B cell (primary cell): ENCODE measurements at regions not wholly inside any gene's neighbourhood (a gene's known extent, or its start where the extent isn't known, plus 50 kb on each side); places are given as distances from the start of the nearest gene placed in this dataset.

Source experiments
- ATAC-seq: fragments of 200-7000 bp; cut with Tn5 transposase; one replicate; pipeline ENCODE4 v1.10.0; 2021; ENCODE audit warnings: low read depth, mild to moderate bottlenecking, moderate number of reproducible peaks, moderate library complexity
- CTCF ChIA-PET: fragments of 350-600 bp; sonication (Branson Sonifier 250); formaldehyde crosslinking; loops from one replicate; lab custom pipeline; 2021; ENCODE audit warnings: antibody characterized with exemption, inconsistent platforms; lab: Charles Lee
- POLR2A ChIA-PET: fragments of 350-600 bp; sonication (Branson Sonifier 250); formaldehyde crosslinking; loops from one replicate; lab custom pipeline; 2021; ENCODE audit warnings: antibody characterized with exemption; lab: Charles Lee
- DNase-seq: peaks from one replicate; pipeline ENCODE4 v3.0.0; 2013
- H2AFZ ChIP-seq: 2 replicates; pipeline ENCODE4 v1.6.1; 2012; ENCODE audit warnings: mild to moderate bottlenecking, low read depth, low read length; ENCODE audit not compliant: insufficient read depth, poor library complexity, severe bottlenecking
- H3K27ac ChIP-seq, 2 donors: 1 replicate in 1 of 2; 2 replicates in 1 of 2; pipeline ENCODE4 v1.5.1; 2012 to 2013; ENCODE audit warnings: low read length in 2 of 2, mild to moderate bottlenecking in 2 of 2, moderate library complexity in 1 of 2
- H3K27me3 ChIP-seq, 4 experiments: fragments of 200-600 bp in 1 of 4; sonication (generic) in 1 of 4; replicated peaks in 1 of 4; 1 replicate in 2 of 4; 2 replicates in 2 of 4; pipeline versions ENCODE4 v1.6.1 to v1.7.0; 2013 to 2016; ENCODE audit warnings: low read length in 3 of 4, mild to moderate bottlenecking in 2 of 4, mixed read lengths in 1 of 4, moderate library complexity in 1 of 4; ENCODE audit not compliant: insufficient read depth in 4 of 4, control insufficient read depth in 3 of 4; ENCODE audit errors: control extremely low read depth in 1 of 4
- H3K36me3 ChIP-seq, 2 experiments: replicated peaks in 1 of 2; 1 replicate in 1 of 2; 2 replicates in 1 of 2; pipeline versions ENCODE4 v1.6.1 to v1.7.1; 2013; ENCODE audit warnings: low read length in 1 of 2; ENCODE audit not compliant: insufficient read depth in 2 of 2, control insufficient read depth in 1 of 2; ENCODE audit errors: control extremely low read depth in 1 of 2, extremely low read depth in 1 of 2
- H3K4me1 ChIP-seq, 2 donors: fragments of 200-600 bp in 1 of 2; sonication (generic) in 1 of 2; 1 replicate in 1 of 2; 2 replicates in 1 of 2; pipeline versions ENCODE4 v1.5.1 to v1.6.1; 2013 to 2017; ENCODE audit warnings: low read length in 2 of 2; ENCODE audit not compliant: control insufficient read depth in 2 of 2, insufficient read depth in 2 of 2
- H3K4me2 ChIP-seq: replicated peaks from 2 replicates; pipeline ENCODE3; 2012; ENCODE audit warnings: mild to moderate bottlenecking, low read depth, low read length; ENCODE audit not compliant: poor library complexity, severe bottlenecking
- H3K4me3 ChIP-seq, 5 experiments: fragments of 200-600 bp in 1 of 5; sonication (generic) in 1 of 5; 1 replicate in 3 of 5; 2 replicates in 2 of 5; pipeline versions ENCODE4 v1.5.1 to v1.7.0; 2011 to 2016; ENCODE audit warnings: low read length in 4 of 5, mild to moderate bottlenecking in 4 of 5, low read depth in 2 of 5, control low read depth in 1 of 5, moderate library complexity in 1 of 5; ENCODE audit not compliant: insufficient read depth in 1 of 5; ENCODE audit errors: control extremely low read depth in 1 of 5, extremely low read depth in 1 of 5
- H3K79me2 ChIP-seq: fragments of 200-600 bp; sonication (generic); one replicate; pipeline ENCODE4 v1.6.0; 2016; ENCODE audit warnings: low read length; ENCODE audit not compliant: control insufficient read depth, insufficient read depth
- H3K9ac ChIP-seq: fragments of 200-600 bp; sonication (generic); 2 replicates; pipeline ENCODE4 v1.6.1; 2017; ENCODE audit warnings: mild to moderate bottlenecking, low read length, moderate library complexity
- H3K9me3 ChIP-seq, 3 donors: one replicate each; pipeline versions ENCODE4 v1.6.1 to v1.7.1; 2013; ENCODE audit warnings: low read length in 2 of 3; ENCODE audit not compliant: control insufficient read depth in 2 of 3, insufficient read depth in 1 of 3; ENCODE audit errors: control extremely low read depth in 1 of 3
- H4K20me1 ChIP-seq: 2 replicates; pipeline ENCODE4 v1.6.0; 2012; ENCODE audit warnings: mild to moderate bottlenecking, low read length; ENCODE audit not compliant: insufficient read depth, control insufficient read depth, poor library complexity, severe bottlenecking
- H3K27ac Mint-ChIP-seq: one replicate; pipeline ENCODE4 v1.8.0; 2021; ENCODE audit warnings: mixed read lengths
- H3K27me3 Mint-ChIP-seq: one replicate; pipeline ENCODE4 v1.8.0; 2021; ENCODE audit warnings: mixed read lengths
- H3K4me1 Mint-ChIP-seq: one replicate; pipeline ENCODE4 v1.8.0; 2021; ENCODE audit warnings: mixed read lengths
- H3K4me3 Mint-ChIP-seq: one replicate; pipeline ENCODE4 v1.8.0; 2021; ENCODE audit warnings: mixed read lengths
- H3K9me3 Mint-ChIP-seq: one replicate; pipeline ENCODE4 v1.8.0; 2022; ENCODE audit warnings: mixed read lengths; ENCODE audit not compliant: insufficient read depth
- EZH2 ChIP-seq: IDR thresholded peaks from 2 replicates; pipeline ENCODE4 v1.6.1; 2012; ENCODE audit warnings: borderline replicate concordance, low read depth, mild to moderate bottlenecking, moderate library complexity, low read length; ENCODE audit not compliant: insufficient read depth, poor library complexity, severe bottlenecking
- WGBS: methylation state at CpG from one replicate; pipeline ENCODE4 v1.1.5; 2013; ENCODE audit warnings: missing lambda C conversion rate; ENCODE audit not compliant: insufficient coverage; 5-methylcytosine and 5-hydroxymethylcytosine counted together
- intact Hi-C: fragments of 100-400 bp; cut with micrococcal nuclease; formaldehyde crosslinking; loops from one replicate; pipeline ENCODE4 v1.10.0; 2022
- TF ChIP-seq, protein P1 (sequence below): fragments of 200-600 bp; IDR thresholded peaks from one replicate; pipeline ENCODE4 v1.8.0; 2022; ENCODE audit warnings: antibody characterized with exemption, mild to moderate bottlenecking

GRCh38 chrX:104513162-104513561 lies 52.8 kb upstream of the IL1RAPL2 start:
- WGBS, result no CpG with 5 or more reads among the region's 3 CpGs
- no peak for ATAC-seq
- Mint-ChIP-seq H3K4me3 (no peak overlapping the region), H3K27me3 (no peaks in the 10 kb centered on the region), H3K9me3 (no peaks in the 10 kb centered on the region), H3K4me1 (no peaks in the 10 kb centered on the region), H3K27ac (no peak overlapping the region)
- Histone ChIP-seq H3K4me3 (no peak overlapping the region), H4K20me1 (no peaks in the 10 kb centered on the region), H3K9ac (no peak overlapping the region), H2AFZ (no peak overlapping the region), H3K4me1 (no peaks in the 10 kb centered on the region), H3K27me3 (no peaks in the 10 kb centered on the region), H3K27ac (no peak overlapping the region), H3K4me2 (no peak overlapping the region), H3K9me3 (no peaks in the 10 kb centered on the region), H3K36me3 (no peaks in the 10 kb centered on the region), H3K79me2 (no peaks in the 10 kb centered on the region)
- no peak for DNase-seq
- intact Hi-C loops, result no loop called here
- POLR2A ChIA-PET, result no interaction called here
- TF ChIP-seq, protein P1, sequence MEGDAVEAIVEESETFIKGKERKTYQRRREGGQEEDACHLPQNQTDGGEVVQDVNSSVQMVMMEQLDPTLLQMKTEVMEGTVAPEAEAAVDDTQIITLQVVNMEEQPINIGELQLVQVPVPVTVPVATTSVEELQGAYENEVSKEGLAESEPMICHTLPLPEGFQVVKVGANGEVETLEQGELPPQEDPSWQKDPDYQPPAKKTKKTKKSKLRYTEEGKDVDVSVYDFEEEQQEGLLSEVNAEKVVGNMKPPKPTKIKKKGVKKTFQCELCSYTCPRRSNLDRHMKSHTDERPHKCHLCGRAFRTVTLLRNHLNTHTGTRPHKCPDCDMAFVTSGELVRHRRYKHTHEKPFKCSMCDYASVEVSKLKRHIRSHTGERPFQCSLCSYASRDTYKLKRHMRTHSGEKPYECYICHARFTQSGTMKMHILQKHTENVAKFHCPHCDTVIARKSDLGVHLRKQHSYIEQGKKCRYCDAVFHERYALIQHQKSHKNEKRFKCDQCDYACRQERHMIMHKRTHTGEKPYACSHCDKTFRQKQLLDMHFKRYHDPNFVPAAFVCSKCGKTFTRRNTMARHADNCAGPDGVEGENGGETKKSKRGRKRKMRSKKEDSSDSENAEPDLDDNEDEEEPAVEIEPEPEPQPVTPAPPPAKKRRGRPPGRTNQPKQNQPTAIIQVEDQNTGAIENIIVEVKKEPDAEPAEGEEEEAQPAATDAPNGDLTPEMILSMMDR, result no peak
- no peak for TF ChIP-seq EZH2
- CTCF ChIA-PET, result no interaction called here

- Histone ChIP-seq H3K4me2 (no peak overlapping the region), H3K4me1 (no peaks in the 10 kb centered on the region), H3K27ac (no peak overlapping the region), H3K79me2 (no peaks in the 10 kb centered on the region), H3K9me3 (no peaks in the 10 kb centered on the region), H3K9ac (no peak overlapping the region), H3K36me3 (no peaks in the 10 kb centered on the region), H3K27me3 (no peaks in the 10 kb centered on the region), H2AFZ (no peak overlapping the region), H4K20me1 (no peaks in the 10 kb centered on the region), H3K4me3 (no peak overlapping the region)
- ChIA-PET POLR2A (no interaction called here), CTCF (no interaction called here)
- H3K27me3 Mint-ChIP-seq, result no peaks in the 10 kb centered on the region
- WGBS, result 86% methylated on average over 1 of the region's 2 CpGs
- no peak overlapping the region for H3K4me3 Mint-ChIP-seq
- TF ChIP-seq, protein P1, result no peak
- no peak for TF ChIP-seq EZH2
- no peak overlapping the region for H3K27ac Mint-ChIP-seq
- ATAC-seq (no peak), DNase-seq (no peak)
- no peaks in the 10 kb centered on the region for H3K4me1 Mint-ChIP-seq
- intact Hi-C loops, result no loop called here
- no peaks in the 10 kb centered on the region for H3K9me3 Mint-ChIP-seq
These were observed 55.2 kb upstream of the IL1RAPL2 start for GRCh38 chrX:104510801-104511200.
